ENCODE measurements at regions not wholly inside any gene's neighbourhood (a gene's known extent, or its start where the extent isn't known, plus 50 kb on each side); places are given as distances from the start of the nearest gene placed in this dataset.

DNA sequence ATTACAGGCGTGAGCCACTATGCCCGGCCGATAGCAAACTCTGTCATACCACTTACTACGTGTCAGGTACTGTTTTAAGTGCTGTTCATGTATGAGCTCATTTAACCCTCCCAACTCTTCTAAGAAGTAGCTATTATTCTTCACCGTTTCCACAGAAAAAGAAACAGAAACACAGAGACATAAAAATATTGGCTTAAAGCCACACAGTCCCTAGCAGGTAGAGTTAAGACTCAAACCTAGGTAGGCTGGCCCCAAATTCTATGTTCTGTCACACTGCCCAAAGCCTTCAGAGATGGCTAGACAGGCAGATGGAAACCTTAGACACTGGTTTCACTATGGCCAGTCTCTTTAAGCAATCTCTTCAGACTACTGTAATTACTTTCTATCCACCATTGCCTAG is 149.8 kb upstream of the KCNMB2 start (continued):
- TF ChIP-seq, protein P1, sequence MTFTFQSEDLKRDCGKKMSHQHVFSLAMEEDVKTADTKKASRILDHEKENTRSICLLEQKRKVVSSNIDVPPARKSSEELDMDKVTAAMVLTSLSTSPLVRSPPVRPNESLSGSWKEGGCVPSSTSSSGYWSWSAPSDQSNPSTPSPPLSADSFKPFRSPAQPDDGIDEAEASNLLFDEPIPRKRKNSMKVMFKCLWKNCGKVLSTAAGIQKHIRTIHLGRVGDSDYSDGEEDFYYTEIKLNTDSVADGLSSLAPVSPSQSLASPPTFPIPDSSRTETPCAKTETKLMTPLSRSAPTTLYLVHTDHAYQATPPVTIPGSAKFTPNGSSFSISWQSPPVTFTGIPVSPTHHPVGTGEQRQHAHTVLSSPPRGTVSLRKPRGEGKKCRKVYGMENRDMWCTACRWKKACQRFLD (CRISPR knock-in tag; IDR thresholded peaks at IDR 0.05; ENCODE audit: borderline replicate concordance): no peak
- TF ChIP-seq AHR (CRISPR knock-in tag; IDR thresholded peaks at IDR 0.05) (no peak), TCF7L2 (IDR thresholded peaks at IDR 0.05; ENCODE audit: low read depth, low read length) (no peak), PHF20 (CRISPR knock-in tag; IDR thresholded peaks at IDR 0.05) (no peak), GABPA (IDR thresholded peaks at IDR 0.05; ENCODE audit: low read depth, low read length) (no peak), GABPA (CRISPR knock-in tag; IDR thresholded peaks at IDR 0.05; ENCODE audit: low read depth) (no peak), XBP1 (CRISPR knock-in tag; IDR thresholded peaks at IDR 0.05) (no peak), NFE2L1 (CRISPR knock-in tag; IDR thresholded peaks at IDR 0.05; ENCODE audit: borderline replicate concordance) (no peak), SOX6 (IDR thresholded peaks at IDR 0.05) (no peak), SOX6 (CRISPR knock-in tag; IDR thresholded peaks at IDR 0.05) (no peak)
- TF ChIP-seq, protein P2, sequence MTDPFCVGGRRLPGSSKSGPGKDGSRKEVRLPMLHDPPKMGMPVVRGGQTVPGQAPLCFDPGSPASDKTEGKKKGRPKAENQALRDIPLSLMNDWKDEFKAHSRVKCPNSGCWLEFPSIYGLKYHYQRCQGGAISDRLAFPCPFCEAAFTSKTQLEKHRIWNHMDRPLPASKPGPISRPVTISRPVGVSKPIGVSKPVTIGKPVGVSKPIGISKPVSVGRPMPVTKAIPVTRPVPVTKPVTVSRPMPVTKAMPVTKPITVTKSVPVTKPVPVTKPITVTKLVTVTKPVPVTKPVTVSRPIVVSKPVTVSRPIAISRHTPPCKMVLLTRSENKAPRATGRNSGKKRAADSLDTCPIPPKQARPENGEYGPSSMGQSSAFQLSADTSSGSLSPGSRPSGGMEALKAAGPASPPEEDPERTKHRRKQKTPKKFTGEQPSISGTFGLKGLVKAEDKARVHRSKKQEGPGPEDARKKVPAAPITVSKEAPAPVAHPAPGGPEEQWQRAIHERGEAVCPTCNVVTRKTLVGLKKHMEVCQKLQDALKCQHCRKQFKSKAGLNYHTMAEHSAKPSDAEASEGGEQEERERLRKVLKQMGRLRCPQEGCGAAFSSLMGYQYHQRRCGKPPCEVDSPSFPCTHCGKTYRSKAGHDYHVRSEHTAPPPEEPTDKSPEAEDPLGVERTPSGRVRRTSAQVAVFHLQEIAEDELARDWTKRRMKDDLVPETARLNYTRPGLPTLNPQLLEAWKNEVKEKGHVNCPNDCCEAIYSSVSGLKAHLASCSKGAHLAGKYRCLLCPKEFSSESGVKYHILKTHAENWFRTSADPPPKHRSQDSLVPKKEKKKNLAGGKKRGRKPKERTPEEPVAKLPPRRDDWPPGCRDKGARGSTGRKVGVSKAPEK (CRISPR knock-in tag; IDR thresholded peaks at IDR 0.05; ENCODE audit: borderline replicate concordance): no peak

DNA sequence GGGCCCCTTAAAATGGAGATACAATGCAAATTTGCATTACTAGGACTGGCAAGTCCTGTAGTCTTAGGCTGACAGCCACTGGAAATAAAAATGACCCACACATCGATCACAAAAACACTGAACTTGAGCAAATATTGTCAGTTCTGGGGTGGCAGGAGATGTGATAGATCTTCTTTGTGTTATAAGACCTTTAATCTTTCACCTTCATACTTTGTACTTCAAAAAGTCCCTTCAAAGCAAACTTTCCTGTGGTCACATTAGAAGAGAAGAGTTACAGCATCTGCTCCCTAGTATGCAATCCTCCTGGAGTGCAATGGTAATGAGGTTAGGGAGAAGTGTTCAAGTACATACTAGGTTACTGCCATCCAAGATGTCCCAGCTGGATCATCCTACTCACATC is 149.4 kb upstream of the KCNMB2 start:
- 0% methylated on average over 1 of the region's 1 CpG for WGBS (ENCODE audit: low lambda C conversion rate)
- ChIA-PET POLR2A (no interaction called here), CTCF (ENCODE audit: low intra/inter-chr PET ratio, low total read pairs) (no interaction called here)
- ATAC-seq: peak; percentile 60; the same call in 2 of the 3 replicates
- H2AFZ ChIP-seq (ENCODE audit: low read length): no peak overlapping the region
- H3K27ac ChIP-seq (ENCODE audit: extremely low read length, insufficient read depth, low read length): no peak overlapping the region
- peaks cover 11% of the 10 kb centered on the region for H3K4me1 ChIP-seq (ENCODE audit: insufficient read depth, low read length)
- intact Hi-C loops (cut with micrococcal nuclease; ENCODE audit: unreplicated experiment) (loop anchor here (10.0 kb wide), 1 partner anchor 302 kb away; no protein-coding TSS in a partner anchor), in situ Hi-C loops (cut with HindIII; ENCODE audit: extremely low pct_ligation_motif_present, low pct_unique_long_range_greater_than_20kb) (no loop called here)
- no peaks in the 10 kb centered on the region for H3K9me3 ChIP-seq (ENCODE audit: low read length)
- no peak overlapping the region for H3K4me3 ChIP-seq (replicated peaks in 1 of 3; ENCODE audit: insufficient read depth in 1 of 3, low read depth in 2 of 3, low read length in 3 of 3)
- H3K36me3 ChIP-seq (replicated peaks in 1 of 2; ENCODE audit: control insufficient read depth in 1 of 2, insufficient read depth in 2 of 2, low read length in 2 of 2): no peaks in the 10 kb centered on the region
- FAIRE-seq: no peak
- DNase-seq (ENCODE audit: low spot score): peak; percentile 12
- H3K4me2 ChIP-seq (ENCODE audit: low read depth, low read length): peak overlapping the region; percentile 19; the same call in 1 of the 2 replicates
- no peaks in the 10 kb centered on the region for H3K79me2 ChIP-seq (ENCODE audit: insufficient read depth, low read length)
- BruUV-seq (replicated peaks): no TSS peak
- no peaks in the 10 kb centered on the region for H4K20me1 ChIP-seq (ENCODE audit: insufficient read depth, low read length)
- no peaks in the 10 kb centered on the region for H3K27me3 ChIP-seq (ENCODE audit: control insufficient read depth in 1 of 2, insufficient read depth in 2 of 2, low read length in 2 of 2)
- H3K9ac ChIP-seq (ENCODE audit: insufficient read depth, low read depth, low read length): no peak overlapping the region
- TF ChIP-seq HNF4A (CRISPR knock-in tag; IDR thresholded peaks at IDR 0.05) (peak; percentile 25), ZFP62 (CRISPR knock-in tag; IDR thresholded peaks at IDR 0.05) (no peak), EP300 (IDR thresholded peaks at IDR 0.05; ENCODE audit: low read depth in 2 of 2, low read length in 2 of 2) (0 out of 4 replicates have a peak, but pooled peaks of 1 of the 2 experiments have one; percentile 27), EP300 (CRISPR knock-in tag; IDR thresholded peaks at IDR 0.05; ENCODE audit: borderline replicate concordance) (no peak), SOX5 (CRISPR knock-in tag; IDR thresholded peaks at IDR 0.05; ENCODE audit: borderline replicate concordance) (no peak), MTF2 (CRISPR knock-in tag; IDR thresholded peaks at IDR 0.05; ENCODE audit: borderline replicate concordance) (no peak), SIX4 (CRISPR knock-in tag; IDR thresholded peaks at IDR 0.05) (no peak), ZMAT3 (CRISPR knock-in tag; conservative IDR thresholded peaks at IDR 0.05) (no peak)
- TF ChIP-seq, protein P3, sequence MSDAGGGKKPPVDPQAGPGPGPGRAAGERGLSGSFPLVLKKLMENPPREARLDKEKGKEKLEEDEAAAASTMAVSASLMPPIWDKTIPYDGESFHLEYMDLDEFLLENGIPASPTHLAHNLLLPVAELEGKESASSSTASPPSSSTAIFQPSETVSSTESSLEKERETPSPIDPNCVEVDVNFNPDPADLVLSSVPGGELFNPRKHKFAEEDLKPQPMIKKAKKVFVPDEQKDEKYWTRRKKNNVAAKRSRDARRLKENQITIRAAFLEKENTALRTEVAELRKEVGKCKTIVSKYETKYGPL (CRISPR knock-in tag; IDR thresholded peaks at IDR 0.05): no peak
- TF ChIP-seq, protein P4, sequence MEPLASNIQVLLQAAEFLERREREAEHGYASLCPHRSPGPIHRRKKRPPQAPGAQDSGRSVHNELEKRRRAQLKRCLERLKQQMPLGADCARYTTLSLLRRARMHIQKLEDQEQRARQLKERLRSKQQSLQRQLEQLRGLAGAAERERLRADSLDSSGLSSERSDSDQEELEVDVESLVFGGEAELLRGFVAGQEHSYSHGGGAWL (CRISPR knock-in tag; IDR thresholded peaks at IDR 0.05): no peak
